ACHN (cell line): ENCODE measurements at regions not wholly inside any gene's neighbourhood (a gene's known extent, or its start where the extent isn't known, plus 50 kb on each side); places are given as distances from the start of the nearest gene placed in this dataset.

Experiments used
- DNase-seq: peaks from one replicate; pipeline ENCODE4 v3.0.0-alpha.2; 2015
- in situ Hi-C: cut with HindIII; loops from 2 replicates; pipeline ENCODE4 v1.10.0; 2017; ENCODE audit warnings: low sequenced_read_pairs, low pct_ligation_motif_present, low pct_unique_long_range_greater_than_20kb

- in situ Hi-C loops, result no loop called here
- DNase-seq, result no peak
Observed at GRCh38 chr9:95645992-95646391, 129.2 kb upstream of the PTCH1 start.

GRCh38 chr9:95645579-95645978 is 128.8 kb upstream of the PTCH1 start:
- no peak for DNase-seq
- in situ Hi-C loops, result no loop called here

- in situ Hi-C loops, result no loop called here
Observed at GRCh38 chr9:95644377-95644776, 127.6 kb upstream of the PTCH1 start.

GRCh38 chr9:95643619-95644018 is 126.8 kb upstream of the PTCH1 start:
- DNase-seq, result no peak
- in situ Hi-C loops, result no loop called here

More at GRCh38 chr9:95644377-95644776, 127.6 kb upstream of the PTCH1 start:
- DNase-seq, result no peak

- no peak for DNase-seq
- in situ Hi-C loops, result no loop called here
Observed at GRCh38 chr9:95642189-95642588, 125.4 kb upstream of the PTCH1 start.

GRCh38 chr9:95641586-95641985 is 124.8 kb upstream of the PTCH1 start:
- in situ Hi-C loops, result no loop called here
- no peak for DNase-seq

- in situ Hi-C loops, result no loop called here
- no peak for DNase-seq
Observed at GRCh38 chr9:95640336-95640735, 123.6 kb upstream of the PTCH1 start.

GRCh38 chr9:95635986-95636671 is 119.4 kb upstream of the PTCH1 start:
- in situ Hi-C loops, result no loop called here
- no peak for DNase-seq

- in situ Hi-C loops, result no loop called here
- DNase-seq, result no peak
Observed at GRCh38 chr9:95634536-95634935, 117.8 kb upstream of the PTCH1 start.

GRCh38 chr9:95634114-95634513 is 117.3 kb upstream of the PTCH1 start:
- no peak for DNase-seq
- in situ Hi-C loops, result no loop called here

GRCh38 chr9:95629585-95629984 is 112.8 kb upstream of the PTCH1 start:
- no peak for DNase-seq
- in situ Hi-C loops, result no loop called here

- in situ Hi-C loops, result no loop called here
- DNase-seq, result no peak
Observed at GRCh38 chr9:95627802-95628201, 111.0 kb upstream of the PTCH1 start.

- DNase-seq, result no peak
- in situ Hi-C loops, result no loop called here
Observed at GRCh38 chr9:95626885-95627558, 110.3 kb upstream of the PTCH1 start.

GRCh38 chr9:95626341-95626740 is 109.6 kb upstream of the PTCH1 start:
- in situ Hi-C loops, result no loop called here
- no peak for DNase-seq

- in situ Hi-C loops, result no loop called here
Observed at GRCh38 chr9:95623640-95624039, 106.9 kb upstream of the PTCH1 start.

GRCh38 chr9:95620722-95621121 is 104.0 kb upstream of the PTCH1 start:
- no peak for DNase-seq
- in situ Hi-C loops, result no loop called here

More at GRCh38 chr9:95623640-95624039, 106.9 kb upstream of the PTCH1 start:
- no peak for DNase-seq

GRCh38 chr9:95620314-95620713 is 103.5 kb upstream of the PTCH1 start:
- no peak for DNase-seq
- in situ Hi-C loops, result no loop called here

GRCh38 chr9:95615246-95615645 is 98.5 kb upstream of the PTCH1 start:
- in situ Hi-C loops, result no loop called here
- DNase-seq, result no peak

- DNase-seq, result no peak
- in situ Hi-C loops, result no loop called here
Observed at GRCh38 chr9:95613670-95614069, 96.9 kb upstream of the PTCH1 start.

- no peak for DNase-seq
- in situ Hi-C loops, result no loop called here
Observed at GRCh38 chr9:95611354-95611753, 94.6 kb upstream of the PTCH1 start.
